ENCODE measurements at regions not wholly inside any gene's neighbourhood (a gene's known extent, or its start where the extent isn't known, plus 50 kb on each side); places are given as distances from the start of the nearest gene placed in this dataset.

- peaks cover 3% of the 10 kb centered on the region for H3K4me1 ChIP-seq (ENCODE audit: control insufficient read depth, insufficient read depth, low read length)
- no peaks in the 10 kb centered on the region for H3K27me3 ChIP-seq (replicated peaks; ENCODE audit: control insufficient read depth, insufficient read depth, low read length)
- no peak overlapping the region for H3K9ac ChIP-seq (ENCODE audit: low read length)
- DNase-seq (ENCODE audit: low read depth): no peak
- H3K36me3 ChIP-seq (ENCODE audit: control insufficient read depth, insufficient read depth, low read length, severe bottlenecking): no peaks in the 10 kb centered on the region
- H3K9me3 ChIP-seq (ENCODE audit: control insufficient read depth, low read length): no peaks in the 10 kb centered on the region
- no peak overlapping the region for H3K4me3 ChIP-seq (ENCODE audit: low read length)
Observed at GRCh38 chr4:163665101-163665500, 170.6 kb downstream of the TMA16 start.

GRCh38 chr4:163665521-163666331 is 171.2 kb downstream of the TMA16 start:
- no peaks in the 10 kb centered on the region for H3K36me3 ChIP-seq (ENCODE audit: control insufficient read depth, insufficient read depth, low read length, severe bottlenecking)

GRCh38 chr4:163666332-163666873 is 171.9 kb downstream of the TMA16 start:
- no peaks in the 10 kb centered on the region for H3K36me3 ChIP-seq (ENCODE audit: control insufficient read depth, insufficient read depth, low read length, severe bottlenecking)
- no peaks in the 10 kb centered on the region for H3K9me3 ChIP-seq (ENCODE audit: control insufficient read depth, low read length)
- no peak overlapping the region for H3K4me3 ChIP-seq (ENCODE audit: low read length)
- no peak overlapping the region for H3K9ac ChIP-seq (ENCODE audit: low read length)
- DNase-seq (ENCODE audit: low read depth): no peak
- H3K27me3 ChIP-seq (replicated peaks; ENCODE audit: control insufficient read depth, insufficient read depth, low read length): no peaks in the 10 kb centered on the region
- peaks cover 3% of the 10 kb centered on the region for H3K4me1 ChIP-seq (ENCODE audit: control insufficient read depth, insufficient read depth, low read length)

More at GRCh38 chr4:163665521-163666331, 171.2 kb downstream of the TMA16 start:
- H3K4me1 ChIP-seq (ENCODE audit: control insufficient read depth, insufficient read depth, low read length): peaks cover 3% of the 10 kb centered on the region
- no peak for DNase-seq (ENCODE audit: low read depth)
- H3K9ac ChIP-seq (ENCODE audit: low read length): no peak overlapping the region
- no peak overlapping the region for H3K4me3 ChIP-seq (ENCODE audit: low read length)
- no peaks in the 10 kb centered on the region for H3K27me3 ChIP-seq (replicated peaks; ENCODE audit: control insufficient read depth, insufficient read depth, low read length)
- no peaks in the 10 kb centered on the region for H3K9me3 ChIP-seq (ENCODE audit: control insufficient read depth, low read length)

GRCh38 chr4:163672751-163673150 is 178.3 kb downstream of the TMA16 start:
- Histone ChIP-seq H3K36me3 (ENCODE audit: control insufficient read depth, insufficient read depth, low read length, severe bottlenecking) (no peaks in the 10 kb centered on the region), H3K4me1 (ENCODE audit: control insufficient read depth, insufficient read depth, low read length) (no peaks in the 10 kb centered on the region), H3K27me3 (replicated peaks; ENCODE audit: control insufficient read depth, insufficient read depth, low read length) (no peaks in the 10 kb centered on the region), H3K9me3 (ENCODE audit: control insufficient read depth, low read length) (no peaks in the 10 kb centered on the region), H3K9ac (ENCODE audit: low read length) (no peak overlapping the region), H3K4me3 (ENCODE audit: low read length) (no peak overlapping the region)
- no peak for DNase-seq (ENCODE audit: low read depth)

- Histone ChIP-seq H3K4me1 (ENCODE audit: control insufficient read depth, insufficient read depth, low read length) (no peaks in the 10 kb centered on the region), H3K9me3 (ENCODE audit: control insufficient read depth, low read length) (no peaks in the 10 kb centered on the region), H3K36me3 (ENCODE audit: control insufficient read depth, insufficient read depth, low read length, severe bottlenecking) (no peaks in the 10 kb centered on the region), H3K4me3 (ENCODE audit: low read length) (no peak overlapping the region), H3K27me3 (replicated peaks; ENCODE audit: control insufficient read depth, insufficient read depth, low read length) (no peaks in the 10 kb centered on the region), H3K9ac (ENCODE audit: low read length) (no peak overlapping the region)
- DNase-seq (ENCODE audit: low read depth): no peak
Observed at GRCh38 chr4:163673848-163674697, 179.6 kb downstream of the TMA16 start.

GRCh38 chr4:163679189-163679588 is 184.7 kb downstream of the TMA16 start:
- H3K36me3 ChIP-seq (ENCODE audit: control insufficient read depth, insufficient read depth, low read length, severe bottlenecking): no peaks in the 10 kb centered on the region
- no peak overlapping the region for H3K9ac ChIP-seq (ENCODE audit: low read length)
- no peaks in the 10 kb centered on the region for H3K27me3 ChIP-seq (replicated peaks; ENCODE audit: control insufficient read depth, insufficient read depth, low read length)
- no peak overlapping the region for H3K4me3 ChIP-seq (ENCODE audit: low read length)
- peaks cover 3% of the 10 kb centered on the region for H3K4me1 ChIP-seq (ENCODE audit: control insufficient read depth, insufficient read depth, low read length)
- no peaks in the 10 kb centered on the region for H3K9me3 ChIP-seq (ENCODE audit: control insufficient read depth, low read length)
- no peak for DNase-seq (ENCODE audit: low read depth)

- no peak overlapping the region for H3K9ac ChIP-seq (ENCODE audit: low read length)
- DNase-seq (ENCODE audit: low read depth): no peak
- no peak overlapping the region for H3K4me3 ChIP-seq (ENCODE audit: low read length)
- H3K36me3 ChIP-seq (ENCODE audit: control insufficient read depth, insufficient read depth, low read length, severe bottlenecking): no peaks in the 10 kb centered on the region
- H3K9me3 ChIP-seq (ENCODE audit: control insufficient read depth, low read length): no peaks in the 10 kb centered on the region
- H3K27me3 ChIP-seq (replicated peaks; ENCODE audit: control insufficient read depth, insufficient read depth, low read length): no peaks in the 10 kb centered on the region
- H3K4me1 ChIP-seq (ENCODE audit: control insufficient read depth, insufficient read depth, low read length): peaks cover 3% of the 10 kb centered on the region
Observed at GRCh38 chr4:163680386-163681098, 186.1 kb downstream of the TMA16 start.

GRCh38 chr4:163681208-163681821 is 186.8 kb downstream of the TMA16 start:
- Histone ChIP-seq H3K9ac (ENCODE audit: low read length) (no peak overlapping the region), H3K4me1 (ENCODE audit: control insufficient read depth, insufficient read depth, low read length) (peaks cover 3% of the 10 kb centered on the region), H3K27me3 (replicated peaks; ENCODE audit: control insufficient read depth, insufficient read depth, low read length) (no peaks in the 10 kb centered on the region), H3K4me3 (ENCODE audit: low read length) (no peak overlapping the region), H3K9me3 (ENCODE audit: control insufficient read depth, low read length) (no peaks in the 10 kb centered on the region), H3K36me3 (ENCODE audit: control insufficient read depth, insufficient read depth, low read length, severe bottlenecking) (no peaks in the 10 kb centered on the region)
- DNase-seq (ENCODE audit: low read depth): peak; percentile 7

GRCh38 chr4:163688856-163689255 is 194.4 kb downstream of the TMA16 start:
- Histone ChIP-seq H3K4me1 (ENCODE audit: control insufficient read depth, insufficient read depth, low read length) (peaks cover 10% of the 10 kb centered on the region), H3K4me3 (ENCODE audit: low read length) (no peak overlapping the region), H3K36me3 (ENCODE audit: control insufficient read depth, insufficient read depth, low read length, severe bottlenecking) (no peaks in the 10 kb centered on the region), H3K9ac (ENCODE audit: low read length) (no peak overlapping the region), H3K9me3 (ENCODE audit: control insufficient read depth, low read length) (no peaks in the 10 kb centered on the region), H3K27me3 (replicated peaks; ENCODE audit: control insufficient read depth, insufficient read depth, low read length) (no peaks in the 10 kb centered on the region)
- DNase-seq (ENCODE audit: low read depth): no peak

- Histone ChIP-seq H3K4me3 (ENCODE audit: low read length) (no peak overlapping the region), H3K4me1 (ENCODE audit: control insufficient read depth, insufficient read depth, low read length) (peaks cover 18% of the 10 kb centered on the region), H3K36me3 (ENCODE audit: control insufficient read depth, insufficient read depth, low read length, severe bottlenecking) (no peaks in the 10 kb centered on the region), H3K9me3 (ENCODE audit: control insufficient read depth, low read length) (no peaks in the 10 kb centered on the region), H3K27me3 (replicated peaks; ENCODE audit: control insufficient read depth, insufficient read depth, low read length) (no peaks in the 10 kb centered on the region), H3K9ac (ENCODE audit: low read length) (no peak overlapping the region)
- DNase-seq (ENCODE audit: low read depth): no peak
Observed at GRCh38 chr4:163693211-163693610, 198.7 kb downstream of the TMA16 start.

Measured in adipocyte (in vitro differentiated cells).